HT-29 (cell line): ENCODE measurements at regions not wholly inside any gene's neighbourhood (a gene's known extent, or its start where the extent isn't known, plus 50 kb on each side); places are given as distances from the start of the nearest gene placed in this dataset.

Experiments
- DNase-seq: peaks from one replicate; pipeline ENCODE4 v3.0.0-alpha.2; 2015; ENCODE audit warnings: low spot score

- DNase-seq: no peak
Observed at GRCh38 chr6:133693565-133693964, 195.3 kb upstream of the TCF21 start.

- DNase-seq: no peak
Observed at GRCh38 chr6:133697185-133697584, 191.7 kb upstream of the TCF21 start.

- DNase-seq: no peak
Observed at GRCh38 chr6:133697666-133698065, 191.2 kb upstream of the TCF21 start.

- no peak for DNase-seq
Observed at GRCh38 chr6:133698272-133698671, 190.6 kb upstream of the TCF21 start.

GRCh38 chr6:133699741-133700385, 189.1 kb upstream of the TCF21 start:
- DNase-seq: no peak

- no peak for DNase-seq
Observed at GRCh38 chr6:133701633-133702331, 187.1 kb upstream of the TCF21 start.

- no peak for DNase-seq
Observed at GRCh38 chr6:133704371-133704770, 184.5 kb upstream of the TCF21 start.

- no peak for DNase-seq
Observed at GRCh38 chr6:133705066-133705465, 183.8 kb upstream of the TCF21 start.

GRCh38 chr6:133705731-133706130, 183.2 kb upstream of the TCF21 start:
- DNase-seq: peak; percentile 9

- DNase-seq: no peak
Observed at GRCh38 chr6:133707456-133707855, 181.5 kb upstream of the TCF21 start.

- DNase-seq: no peak
Observed at GRCh38 chr6:133710826-133711225, 178.1 kb upstream of the TCF21 start.

GRCh38 chr6:133715270-133715669, 173.6 kb upstream of the TCF21 start:
- no peak for DNase-seq

GRCh38 chr6:133724726-133725125, 164.2 kb upstream of the TCF21 start:
- no peak for DNase-seq

- DNase-seq: no peak
Observed at GRCh38 chr6:133726188-133726587, 162.7 kb upstream of the TCF21 start.

- DNase-seq: no peak
Observed at GRCh38 chr6:133730881-133731280, 158.0 kb upstream of the TCF21 start.

- no peak for DNase-seq
Observed at GRCh38 chr6:133740218-133740617, 148.7 kb upstream of the TCF21 start.

GRCh38 chr6:133740816-133741215, 148.1 kb upstream of the TCF21 start:
- DNase-seq: no peak

GRCh38 chr6:133741375-133741861, 147.5 kb upstream of the TCF21 start:
- no peak for DNase-seq

GRCh38 chr6:133743621-133744020, 145.3 kb upstream of the TCF21 start:
- no peak for DNase-seq

- peak; percentile 25 for DNase-seq
Observed at GRCh38 chr6:133746417-133746770, 142.5 kb upstream of the TCF21 start.

GRCh38 chr6:133748628-133749027, 140.3 kb upstream of the TCF21 start:
- no peak for DNase-seq

GRCh38 chr6:133749427-133749826, 139.5 kb upstream of the TCF21 start:
- no peak for DNase-seq

GRCh38 chr6:133752129-133752528, 136.8 kb upstream of the TCF21 start:
- DNase-seq: no peak
